Breast epithelium (tissue), 3 donors: ENCODE measurements at regions not wholly inside any gene's neighbourhood (a gene's known extent, or its start where the extent isn't known, plus 50 kb on each side); places are given as distances from the start of the nearest gene placed in this dataset.

Experiments used
- POLR2A ChIP-seq: fragments of 450-650 bp; IDR thresholded peaks from one replicate; pipeline ENCODE4 v1.6.1; 2016; ENCODE audit warnings: antibody characterized with exemption, mild to moderate bottlenecking, moderate library complexity
- POLR2AphosphoS5 ChIP-seq, 3 donors: sonication (generic); formaldehyde crosslinking; IDR thresholded peaks; one replicate each; pipeline ENCODE4 v1.6.1; 2017; ENCODE audit warnings: antibody characterized with exemption in 3 of 3

- no peak for TF ChIP-seq POLR2A
- no peak for TF ChIP-seq POLR2AphosphoS5 (IDR thresholded peaks at IDR 0.05)
These were observed 231.5 kb upstream of the SPRY2 start for GRCh38 chr13:80572308-80572922.
